Stimulated activated naive CD4-positive, alpha-beta T cell treated with Interleukin-2 at 50 U/mL for 16 hours (primary cell): ENCODE measurements at regions not wholly inside any gene's neighbourhood (a gene's known extent, or its start where the extent isn't known, plus 50 kb on each side); places are given as distances from the start of the nearest gene placed in this dataset.
"Not testable (repeated sequence)": the region's sequence is repeated elsewhere in the genome, so short reads cannot be mapped to it uniquely, and the experiment has no call there.

Experiments used
- DNase-seq: peaks from one replicate; lab custom pipeline; 2025; lab: John Stamatoyannopoulos, UW

DNA sequence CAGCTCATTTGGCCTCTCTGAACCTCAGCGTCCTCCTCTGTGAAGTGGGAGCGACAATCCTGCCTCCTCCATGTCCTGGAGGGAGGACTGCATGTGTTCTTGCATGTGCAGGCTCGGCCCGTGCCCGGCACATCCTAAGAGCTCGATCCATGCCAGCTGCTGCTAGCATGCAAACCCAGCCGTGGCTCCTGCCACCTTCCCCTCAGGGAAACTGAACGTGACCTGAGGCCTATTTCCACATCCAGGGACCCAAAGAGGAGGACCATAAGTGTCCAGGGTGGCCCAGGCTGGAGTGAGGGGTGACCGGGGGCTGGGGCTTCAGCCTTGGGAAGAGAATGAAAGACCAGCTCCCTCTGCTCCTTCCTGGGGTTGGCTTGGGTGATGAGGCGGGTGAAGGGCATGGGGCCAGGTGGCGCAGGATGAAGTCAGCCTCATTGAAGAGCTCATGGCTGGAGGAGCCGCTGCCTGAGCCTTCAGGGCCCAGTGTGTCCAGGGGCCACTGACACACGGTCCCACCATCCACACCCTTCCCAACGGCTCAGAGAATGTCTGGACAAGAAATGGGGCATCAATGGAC lies 115.7 kb upstream of the AKAP13 start:
- DNase-seq = not testable (repeated sequence)

DNA sequence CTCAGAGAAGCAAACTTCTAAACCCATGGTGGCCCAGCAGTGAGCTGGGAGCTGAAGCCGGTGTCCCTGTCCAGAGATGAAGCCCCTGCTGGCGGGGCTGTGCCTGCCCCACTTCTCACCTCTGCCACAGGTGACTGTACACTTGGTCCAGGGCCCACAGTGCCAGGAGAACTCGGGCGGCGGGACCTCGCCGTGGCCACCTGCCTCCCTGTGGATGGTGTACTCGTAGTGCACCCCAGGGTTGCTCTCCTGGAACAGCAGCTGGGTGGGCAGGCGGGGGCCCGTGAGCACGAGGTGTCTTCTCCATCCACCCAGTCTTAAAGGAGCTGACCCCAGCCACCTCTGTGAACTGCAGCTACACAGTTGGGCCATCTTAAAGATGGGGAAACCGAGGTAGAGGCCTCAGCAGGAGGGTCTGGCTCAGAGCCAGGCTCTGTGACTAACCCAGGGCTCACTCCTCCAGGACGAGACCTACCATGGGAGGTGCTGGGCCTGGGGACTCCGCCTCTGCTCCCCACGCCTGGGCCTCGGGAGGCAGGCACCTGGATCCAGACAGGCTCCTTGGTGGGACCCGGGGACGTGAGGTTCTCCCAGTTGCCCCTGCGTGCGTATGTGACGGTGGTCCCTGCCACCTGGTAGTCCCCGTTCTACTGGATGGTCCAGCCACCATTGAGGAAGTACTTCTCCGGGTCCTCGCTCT lies 113.1 kb upstream of the AKAP13 start:
- DNase-seq = not testable (repeated sequence)

DNA sequence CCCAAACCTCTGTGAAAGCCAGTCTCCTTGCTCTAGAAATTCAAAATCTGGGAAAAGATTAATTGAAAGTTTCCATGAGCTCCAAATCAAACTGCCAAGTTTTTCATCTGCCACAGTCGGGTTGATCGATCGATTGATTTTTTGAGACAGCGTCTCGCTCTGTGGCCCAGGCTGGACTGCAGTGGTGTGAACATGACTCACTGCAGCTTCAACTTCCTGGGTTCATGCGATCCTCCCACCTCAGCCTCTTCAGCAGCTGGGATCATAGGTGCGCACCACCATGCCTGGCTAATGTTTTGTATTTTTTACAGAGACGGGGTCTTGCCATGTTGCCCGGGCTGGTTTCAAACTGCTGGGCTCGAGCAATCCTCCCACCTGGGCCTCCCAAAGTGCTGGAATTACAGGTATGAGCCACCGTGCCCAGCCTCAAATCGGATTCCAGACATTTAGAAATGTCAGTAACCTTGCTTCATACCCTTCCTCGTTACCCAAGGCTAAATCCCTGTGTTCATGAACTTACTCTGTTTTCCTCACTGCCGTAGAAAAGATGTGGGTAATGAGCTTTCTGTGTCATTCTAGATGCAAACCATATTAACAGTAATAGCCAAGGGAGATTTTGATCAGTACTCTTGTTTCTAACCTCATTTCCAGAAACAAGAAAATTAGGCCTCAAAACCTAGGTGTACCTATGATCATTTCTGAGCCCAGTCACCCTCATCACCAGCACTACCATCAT lies 105.9 kb upstream of the AKAP13 start:
- DNase-seq = no peak

DNA sequence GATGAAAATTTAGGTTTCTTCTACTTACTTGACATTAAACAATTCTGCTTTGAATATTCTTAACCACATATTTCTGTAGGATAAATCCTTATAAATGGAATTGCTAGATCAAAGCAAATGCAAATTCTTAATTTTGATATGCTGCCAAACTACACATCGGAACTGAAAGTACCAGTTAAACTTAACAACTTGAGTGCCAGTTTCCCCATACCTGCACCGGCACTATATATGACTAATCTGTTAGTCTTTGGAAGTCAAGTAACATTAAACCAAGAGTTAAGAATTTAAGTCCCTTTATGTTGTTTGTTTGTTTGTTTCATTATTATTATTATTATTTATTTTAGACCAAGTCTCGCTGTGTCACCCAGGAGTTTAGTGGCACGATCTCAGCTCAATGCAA lies 103.9 kb upstream of the AKAP13 start:
- DNase-seq = no peak

DNA sequence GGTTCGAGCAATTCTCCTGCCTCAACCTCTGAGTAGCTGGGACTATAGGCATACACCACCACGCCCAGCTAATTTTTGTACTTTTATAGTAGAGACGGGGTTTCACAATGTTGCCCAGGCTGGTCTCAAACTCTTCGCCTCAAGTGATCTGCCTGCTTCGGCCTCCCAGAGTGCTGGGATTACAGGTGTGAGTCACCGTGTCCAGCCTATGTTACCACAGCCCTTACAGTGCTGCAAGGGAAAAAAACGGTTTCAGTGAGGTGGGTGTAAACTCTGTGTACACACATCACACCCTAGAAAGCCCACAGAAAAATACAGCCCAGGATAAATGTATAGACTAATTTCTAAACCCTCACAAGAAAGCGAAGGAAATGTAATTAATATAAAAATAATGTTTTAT lies 103.5 kb upstream of the AKAP13 start:
- no peak for DNase-seq

DNA sequence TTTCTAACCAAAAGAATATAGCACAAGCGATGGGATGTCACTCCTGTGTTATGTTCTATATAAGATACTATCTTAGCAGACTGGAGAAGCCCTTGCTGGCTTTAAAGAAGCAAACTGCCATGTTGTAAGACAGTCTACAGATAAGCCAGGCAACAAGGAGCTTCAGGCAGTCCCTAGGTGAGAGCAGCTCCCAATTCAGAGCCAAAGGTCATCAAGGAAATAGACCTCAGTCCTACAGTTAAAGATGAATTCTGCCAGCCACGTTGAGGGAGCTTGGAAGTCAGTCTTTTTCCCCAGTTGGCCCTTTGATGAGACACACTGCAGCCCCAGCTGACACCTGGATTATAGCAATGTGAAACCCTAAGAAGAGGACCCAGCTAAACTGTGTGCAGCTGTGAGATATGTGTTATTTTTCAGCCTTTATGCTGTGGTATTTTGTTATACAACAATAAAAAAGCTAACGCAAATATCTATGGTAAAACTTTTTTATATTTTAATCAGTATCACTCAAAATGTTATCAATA lies 102.5 kb upstream of the AKAP13 start:
- DNase-seq = no peak

DNA sequence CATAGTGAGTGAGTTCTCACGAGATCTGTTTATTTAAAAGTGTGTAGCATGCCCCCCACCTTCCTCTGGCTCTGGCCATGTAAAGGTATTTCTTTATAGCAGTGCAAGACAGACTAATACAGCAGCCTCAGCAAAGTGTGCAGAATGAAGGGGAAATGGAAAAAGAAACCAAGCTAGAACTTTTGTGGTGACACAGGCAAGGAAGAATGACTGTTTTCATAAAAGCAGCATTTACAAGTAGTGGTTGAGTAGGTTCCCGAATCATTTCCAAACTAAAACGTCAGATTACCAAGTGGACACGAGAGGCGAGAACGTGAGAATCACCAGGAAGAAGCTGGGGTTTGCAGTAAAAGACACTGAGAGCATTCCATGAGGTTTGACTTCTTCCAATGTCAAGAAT lies 100.2 kb upstream of the AKAP13 start:
- no peak for DNase-seq

DNA sequence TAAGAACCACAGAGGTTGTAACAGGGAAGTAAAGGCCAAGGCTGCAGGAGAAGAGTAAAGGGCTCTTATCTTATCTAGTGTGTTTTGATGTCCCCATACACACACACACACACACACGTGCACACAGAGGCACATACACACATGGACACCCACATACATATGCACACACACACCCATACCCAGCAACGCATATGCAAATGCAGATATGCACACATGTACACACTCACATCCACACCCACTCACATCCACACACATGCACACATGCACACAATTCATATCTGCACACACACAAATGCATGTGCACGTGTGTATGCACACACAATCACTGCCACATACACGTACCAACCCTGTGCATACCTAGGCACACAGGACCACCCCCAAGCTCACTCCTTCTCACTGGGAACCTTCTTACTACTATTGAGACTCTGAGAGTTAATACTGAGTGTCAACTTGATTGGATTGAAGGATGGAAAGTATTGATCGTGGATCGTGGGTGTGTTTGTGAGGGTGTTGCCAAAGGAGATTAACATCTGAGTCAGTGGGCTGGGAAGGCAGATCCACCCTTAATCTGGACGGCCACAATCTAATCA lies 99.0 kb upstream of the AKAP13 start:
- no peak for DNase-seq

DNA sequence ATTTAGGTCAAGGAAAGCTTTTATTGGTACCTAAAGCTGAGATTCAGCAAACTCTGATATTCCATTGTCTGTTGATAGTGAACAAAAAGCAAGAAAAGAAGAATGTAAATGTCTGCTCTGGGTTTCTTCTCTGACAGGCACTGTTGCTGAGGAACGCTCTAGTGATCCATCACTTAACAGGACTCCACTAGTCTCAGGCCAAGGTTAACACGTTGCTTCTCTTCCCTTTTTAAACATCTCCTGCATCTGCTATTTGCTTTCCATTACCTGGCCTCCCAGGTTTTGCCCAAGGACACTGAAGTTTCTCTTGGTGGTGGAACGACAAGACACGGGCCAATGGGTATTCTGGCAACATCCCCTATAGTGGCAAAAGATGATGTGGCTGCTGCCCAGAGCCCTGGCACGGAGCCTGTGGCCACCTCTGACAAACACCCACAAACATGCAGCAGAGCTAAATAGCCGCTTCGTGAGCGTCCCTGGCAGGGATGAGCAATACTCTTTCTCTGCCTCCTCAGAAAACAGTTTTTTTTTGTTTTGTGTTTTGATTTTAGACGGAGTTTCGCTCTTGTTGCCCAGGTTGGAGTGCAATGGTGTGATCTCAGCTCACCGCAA lies 97.8 kb upstream of the AKAP13 start:
- DNase-seq = no peak

DNA sequence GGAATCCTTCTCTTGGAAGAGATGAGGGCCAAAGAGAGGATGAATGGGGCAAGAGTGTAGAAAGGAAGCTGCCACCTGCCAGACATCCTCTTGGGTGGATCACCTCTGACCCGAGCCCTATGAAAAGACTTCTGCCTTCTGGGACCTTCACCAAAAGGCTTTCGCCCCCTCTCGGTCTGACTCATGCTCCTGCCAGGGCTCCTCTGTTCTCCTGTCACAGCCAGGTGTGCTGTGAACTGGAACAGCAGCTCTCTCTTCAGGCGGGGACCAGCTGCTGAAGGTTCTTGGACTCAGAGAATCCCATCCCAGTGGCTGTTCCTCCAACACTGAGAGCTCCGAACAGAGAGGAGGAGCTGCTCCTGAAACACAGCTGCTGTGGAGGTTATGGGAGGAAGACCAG lies 96.6 kb upstream of the AKAP13 start:
- not testable (repeated sequence) for DNase-seq

DNA sequence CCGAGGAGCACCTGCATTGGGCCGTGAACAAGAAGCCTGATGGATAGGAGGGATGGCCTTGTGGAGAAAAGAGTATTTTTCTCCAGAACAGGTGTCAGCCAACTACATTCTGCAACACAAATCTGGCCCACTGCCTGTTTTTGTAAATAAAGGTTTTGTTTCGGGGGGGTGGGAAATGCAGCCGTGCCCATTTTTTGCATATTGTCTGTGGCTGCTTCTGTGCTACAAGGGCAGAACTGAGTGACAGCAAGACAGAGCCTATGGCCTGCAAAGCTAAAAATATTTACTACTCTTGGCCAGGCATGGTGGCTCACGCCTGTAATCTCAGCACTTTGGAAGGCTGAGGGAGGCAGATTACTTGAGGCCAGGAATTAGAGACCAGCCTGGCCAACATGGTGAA lies 95.9 kb upstream of the AKAP13 start:
- DNase-seq = no peak

DNA sequence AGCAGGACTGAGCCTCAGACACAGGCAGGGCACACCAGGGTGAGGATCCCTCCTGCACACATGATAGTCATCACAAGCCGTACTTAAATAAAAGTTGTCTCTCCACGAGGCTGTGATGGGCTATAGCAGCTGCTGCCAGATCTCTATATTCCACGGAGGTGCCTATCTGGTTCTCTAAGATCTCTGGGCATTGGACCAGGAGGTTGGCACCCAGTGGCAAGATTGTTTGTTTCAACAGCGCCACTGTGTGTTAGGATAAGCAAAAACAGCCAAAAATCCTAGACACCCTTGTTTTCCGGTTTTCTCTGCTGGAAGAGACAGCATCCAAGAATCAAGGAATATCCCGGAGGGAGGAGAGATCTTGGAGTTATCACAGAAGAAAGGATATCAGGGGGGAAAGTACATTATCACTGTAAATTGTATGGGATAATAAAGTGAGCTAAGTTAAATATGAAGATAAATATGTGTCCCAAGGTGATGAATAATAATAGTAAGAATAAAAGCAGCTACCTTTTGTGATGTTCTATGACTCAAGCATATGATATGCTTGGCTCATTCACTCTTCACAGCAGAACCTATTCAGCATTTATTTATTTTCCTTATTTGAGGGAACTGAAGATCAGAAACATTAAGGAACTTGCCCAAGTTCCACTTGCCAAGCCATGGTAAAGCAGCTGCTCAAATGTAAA lies 90.6 kb upstream of the AKAP13 start:
- DNase-seq = no peak

DNA sequence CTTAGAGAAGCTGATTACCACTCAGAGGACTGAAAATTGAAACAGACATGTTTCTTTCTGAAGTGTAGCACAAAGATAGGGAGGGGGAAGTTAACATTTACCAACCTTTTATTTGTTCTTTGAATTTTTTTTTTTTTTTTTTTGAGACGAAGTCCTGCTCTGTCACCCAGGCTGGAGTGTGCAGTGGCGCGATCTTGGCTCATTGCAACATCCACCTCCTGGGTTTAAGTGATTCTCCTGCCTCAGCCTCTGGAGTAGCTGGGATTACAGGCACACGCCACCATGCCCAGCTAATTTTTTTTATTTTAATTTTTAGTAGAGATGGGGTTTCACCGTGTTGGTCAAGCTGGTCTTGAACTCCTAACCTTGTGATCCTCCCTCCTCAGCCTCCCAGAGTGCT lies 87.8 kb upstream of the AKAP13 start:
- DNase-seq = not testable (repeated sequence)

DNA sequence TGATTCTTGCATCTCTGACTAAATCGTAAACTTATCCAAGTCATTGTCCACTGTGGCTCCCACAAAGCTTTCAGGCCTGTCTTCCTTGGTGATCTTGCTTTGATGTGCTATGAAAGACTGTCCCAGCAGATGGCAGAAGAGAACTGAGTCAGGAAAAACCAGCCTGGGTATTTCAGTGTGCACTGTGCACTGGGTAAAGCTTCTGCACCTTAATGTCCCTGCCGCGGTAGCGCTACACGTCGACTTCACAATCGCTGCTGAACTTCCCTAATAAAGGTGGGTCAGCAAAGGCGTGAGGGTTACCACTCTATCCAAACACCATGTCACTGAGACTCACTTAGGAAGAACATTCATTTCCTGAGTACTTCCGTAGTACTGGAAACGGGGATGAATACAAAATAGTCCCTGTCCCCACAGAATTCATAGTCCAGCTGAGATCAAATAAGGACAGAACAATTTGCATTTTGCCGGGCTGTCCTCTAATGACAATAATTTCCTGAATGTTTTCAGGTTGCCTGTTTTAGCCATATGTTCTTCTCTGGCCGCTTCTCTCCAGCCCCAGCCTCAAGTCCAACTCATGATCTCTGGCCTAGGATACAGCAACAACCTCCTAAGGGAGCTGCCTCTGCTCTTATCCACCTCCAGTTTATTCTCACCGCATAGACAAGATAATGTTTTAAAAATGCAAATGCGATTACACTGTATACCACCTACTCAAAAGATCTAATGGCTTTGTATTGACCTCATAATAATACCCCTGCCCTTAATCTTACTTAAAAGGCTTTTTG lies 83.6 kb upstream of the AKAP13 start:
- DNase-seq = peak; percentile 51

DNA sequence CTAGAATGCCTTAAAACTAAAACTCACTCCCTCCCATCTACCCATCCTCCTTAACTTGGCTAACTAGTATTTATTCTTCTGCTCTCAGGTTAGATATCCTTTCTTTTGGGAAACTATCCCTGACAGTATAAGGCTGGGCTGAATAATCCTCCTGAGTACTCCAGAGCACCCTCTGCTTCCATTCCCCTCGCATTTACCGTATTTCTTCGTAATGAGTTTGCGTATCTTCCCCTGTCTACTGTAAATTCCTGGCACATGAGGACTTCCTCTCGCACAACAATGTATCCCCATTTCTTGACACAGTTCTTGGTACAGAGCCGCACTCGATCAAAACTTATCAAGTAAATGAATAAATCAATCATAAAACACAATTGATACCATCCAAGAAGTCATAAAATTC lies 82.9 kb upstream of the AKAP13 start:
- DNase-seq = no peak

DNA sequence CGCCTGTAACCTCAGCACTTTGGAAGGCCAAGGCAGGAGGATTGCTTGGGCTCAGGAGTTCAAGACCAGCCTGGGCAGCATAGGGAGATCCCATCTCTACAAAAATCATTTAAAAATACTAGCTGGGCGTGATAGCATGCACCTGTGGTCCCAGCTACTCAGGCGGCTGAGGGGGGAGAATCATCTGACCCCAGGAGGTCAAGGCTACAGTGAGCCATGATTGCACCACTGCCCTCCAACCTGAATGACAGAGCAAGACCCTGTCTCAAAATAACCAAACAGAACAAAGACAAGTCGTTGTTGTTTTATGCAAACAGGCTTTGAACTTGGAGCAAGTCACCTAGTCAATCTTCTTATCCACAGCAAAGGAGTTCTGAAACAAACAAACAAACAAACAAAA lies 82.0 kb upstream of the AKAP13 start:
- DNase-seq = no peak

DNA sequence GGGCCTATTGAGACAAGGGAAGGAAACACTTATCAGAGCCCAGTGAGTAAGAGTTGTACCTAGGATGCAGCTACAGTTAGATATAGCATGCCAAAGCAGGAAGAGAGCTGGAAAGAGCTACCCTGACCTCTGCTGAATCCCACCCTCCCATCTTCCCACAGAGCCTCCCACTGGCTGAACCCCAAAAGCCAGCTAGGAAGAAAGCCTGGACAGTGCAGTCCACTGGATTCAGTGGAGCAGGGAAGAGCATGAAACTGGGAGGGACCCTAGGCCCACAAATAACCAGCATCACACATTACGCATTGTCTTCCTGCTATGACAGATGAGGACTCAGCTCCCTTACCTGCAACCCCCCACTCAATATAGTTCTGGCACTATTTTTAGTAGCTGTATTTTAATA lies 81.5 kb upstream of the AKAP13 start:
- no peak for DNase-seq

DNA sequence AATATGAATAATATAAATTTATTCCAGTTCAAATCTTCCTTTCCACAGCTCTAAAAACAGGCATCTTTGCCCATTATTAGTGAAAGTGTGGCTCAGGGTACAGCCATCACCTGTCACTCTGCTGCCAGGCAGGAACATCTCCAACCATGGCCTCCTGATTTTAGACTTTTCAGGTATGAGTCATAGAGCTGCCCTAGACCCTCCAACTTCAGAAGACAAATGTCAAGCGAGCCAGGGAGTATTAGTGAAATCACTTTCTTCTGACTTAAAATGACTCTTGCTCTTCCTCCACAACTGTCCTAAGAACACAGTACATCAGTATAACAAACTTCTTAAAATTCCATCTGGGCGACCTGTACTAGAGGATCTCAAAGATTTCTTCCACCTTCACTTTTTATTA lies 78.1 kb upstream of the AKAP13 start:
- DNase-seq = no peak

DNA sequence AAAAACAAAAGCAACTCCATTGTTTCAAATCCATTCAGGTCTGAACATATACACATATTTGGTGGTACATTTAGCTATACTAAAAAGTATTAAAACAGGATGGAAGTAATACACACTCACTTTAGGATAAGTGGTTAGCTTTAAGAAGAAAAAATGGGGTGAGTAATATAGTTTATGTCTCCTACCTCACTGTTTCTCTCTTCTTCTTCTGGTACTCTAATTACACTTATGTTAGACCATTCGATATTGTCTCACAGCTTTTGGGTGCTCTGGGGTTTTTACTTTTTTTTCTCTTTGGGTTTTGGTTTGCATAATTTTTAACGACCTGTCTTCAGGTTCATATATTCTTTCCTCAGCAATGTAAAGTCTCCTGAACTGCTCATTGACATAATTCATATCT lies 75.4 kb upstream of the AKAP13 start:
- DNase-seq = no peak

DNA sequence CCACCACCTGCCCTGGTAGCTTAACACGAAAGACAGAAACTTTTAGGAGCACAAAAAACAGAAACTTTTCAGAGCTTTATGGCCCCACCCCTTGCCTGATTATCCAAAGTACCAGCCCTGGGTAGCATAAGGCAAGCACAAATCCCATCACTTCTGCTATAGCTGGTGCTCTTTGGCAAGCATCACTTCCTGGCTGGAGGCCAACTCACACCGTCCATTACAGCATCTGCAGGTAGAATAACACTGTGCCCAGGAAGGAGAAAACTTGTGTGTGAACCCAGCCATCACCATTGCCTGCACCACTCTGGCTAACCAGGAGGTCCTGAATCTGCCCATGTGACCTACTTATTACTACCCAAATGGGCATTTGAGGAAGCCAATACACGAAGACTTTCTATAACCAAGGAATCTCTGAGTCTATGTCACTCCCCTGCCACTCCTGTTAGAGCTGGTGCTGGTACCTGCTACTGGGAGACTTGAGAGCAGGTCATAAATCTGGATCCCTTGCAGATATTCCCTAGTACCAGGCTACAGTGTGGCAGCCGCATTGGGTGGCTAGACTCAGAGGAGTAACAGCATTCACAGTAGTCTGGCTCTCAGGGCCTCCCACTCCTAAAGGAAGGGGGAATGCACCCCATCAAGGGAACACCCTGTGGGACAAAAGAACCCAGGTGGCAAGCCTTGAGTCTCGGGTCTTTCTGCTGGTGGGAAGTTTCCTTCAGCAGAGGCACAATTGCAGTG lies 73.3 kb upstream of the AKAP13 start:
- no peak for DNase-seq
